K562 (cell line): ENCODE measurements at regions not wholly inside any gene's neighbourhood (a gene's known extent, or its start where the extent isn't known, plus 50 kb on each side); places are given as distances from the start of the nearest gene placed in this dataset.

ENCODE experiments used
- ATAC-seq: fragments of 200-7000 bp; cut with Tn5 transposase; 3 replicates; pipeline ENCODE4 v1.9.1; 2020; ENCODE audit warnings: moderate library complexity
- BruUV-seq: library from RNA; stranded (reverse); fragments of 400-500 nt; replicated peaks from 2 replicates; lab custom pipeline; 2021; lab: Mats Ljungman, UMichigan
- CTCF ChIA-PET: fragments of 300-600 bp; formaldehyde crosslinking; extraction: SDS; loops from one replicate; lab custom pipeline; 2021; ENCODE audit warnings: low intra/inter-chr PET ratio; lab: Yijun Ruan, JAX
- POLR2A ChIA-PET: fragments of 300-600, 350-650 bp; sonication (Branson Sonifier 250); formaldehyde crosslinking; extraction: SDS; loops from one replicate; lab custom pipeline; 2021; ENCODE audit warnings: antibody characterized with exemption, inconsistent platforms; lab: Yijun Ruan, JAX
- DNase-seq, 4 experiments: peaks; one replicate each; pipeline versions ENCODE4 v3.0.0 to v3.0.0-alpha.2; 2011 to 2018; ENCODE audit warnings: low spot score in 3 of 4, mixed read lengths in 3 of 4; ENCODE audit errors: extremely low read depth in 1 of 4
- FAIRE-seq: peaks from 2 replicates; lab custom pipeline; 2011; peaks lifted over from hg19 to GRCh38; lab: Jason Lieb, UNC
- H2AFZ ChIP-seq: 2 replicates; pipeline ENCODE4 v1.6.0; 2011; ENCODE audit warnings: low read depth, low read length, control low read depth, inconsistent platforms
- H3K27ac ChIP-seq: fragments of 200-600 bp; 3 replicates; pipeline ENCODE4 v1.8.0; 2011; ENCODE audit warnings: low read depth, mild to moderate bottlenecking, control low read depth, inconsistent platforms, low read length, moderate library complexity, mixed read lengths; ENCODE audit errors: extremely low read depth
- H3K27me3 ChIP-seq, 2 experiments: fragments of 300-600 bp in 1 of 2; 2 replicates in 1 of 2; 3 replicates in 1 of 2; pipeline versions ENCODE4 v1.6.0 to v1.8.0; 2011; ENCODE audit warnings: inconsistent platforms in 2 of 2, low read length in 2 of 2, mild to moderate bottlenecking in 1 of 2, mixed read lengths in 1 of 2, moderate library complexity in 1 of 2; ENCODE audit not compliant: control insufficient read depth in 2 of 2, insufficient read depth in 2 of 2
- H3K36me3 ChIP-seq: fragments of 300-600 bp; 3 replicates; pipeline ENCODE4 v1.8.0; 2011; ENCODE audit warnings: mild to moderate bottlenecking, low read length, inconsistent platforms; ENCODE audit not compliant: control insufficient read depth, insufficient read depth
- H3K4me1 ChIP-seq, 2 experiments: fragments of 200-600 bp in 1 of 2; replicated peaks in 1 of 2; 2 replicates in 1 of 2; 3 replicates in 1 of 2; pipeline versions ENCODE4 v1.5.1 to v1.8.0; 2011; ENCODE audit warnings: inconsistent platforms in 2 of 2, low read length in 2 of 2, mild to moderate bottlenecking in 1 of 2, mixed read lengths in 1 of 2, moderate library complexity in 1 of 2; ENCODE audit not compliant: control insufficient read depth in 2 of 2, insufficient read depth in 2 of 2
- H3K4me2 ChIP-seq: 2 replicates; pipeline ENCODE4 v1.6.1; 2011; ENCODE audit warnings: low read length, control low read depth, inconsistent platforms, mixed read lengths; ENCODE audit not compliant: insufficient read depth
- H3K4me3 ChIP-seq: fragments of 200-600 bp; sonication (generic), shearing (Covaris generic); 2 replicates; pipeline ENCODE4 v1.5.1; 2016; ENCODE audit warnings: control low read depth, inconsistent platforms
- H3K79me2 ChIP-seq: fragments of 200-600 bp; 3 replicates; pipeline ENCODE4 v1.8.0; 2011; ENCODE audit warnings: low read length, inconsistent platforms; ENCODE audit not compliant: control insufficient read depth, insufficient read depth
- H3K9ac ChIP-seq, 2 experiments: 2 replicates each; pipeline versions ENCODE4 v1.6.0 to v1.6.1; 2011; ENCODE audit warnings: low read depth in 2 of 2, low read length in 2 of 2, control low read depth in 1 of 2, inconsistent platforms in 1 of 2, mild to moderate bottlenecking in 1 of 2, mixed read lengths in 1 of 2; ENCODE audit not compliant: insufficient read depth in 1 of 2
- H3K9me1 ChIP-seq: one replicate; pipeline ENCODE4 v1.6.0; 2011; ENCODE audit warnings: inconsistent platforms, mild to moderate bottlenecking, low read length, moderate library complexity; ENCODE audit not compliant: control insufficient read depth, insufficient read depth
- H3K9me3 ChIP-seq: replicated peaks from 2 replicates; pipeline ENCODE4 v1.5.1; 2011; ENCODE audit warnings: low read depth, low read length, inconsistent platforms; ENCODE audit not compliant: control insufficient read depth, insufficient read depth
- H4K20me1 ChIP-seq: replicated peaks from 2 replicates; pipeline ENCODE4 v1.6.1; 2011; ENCODE audit warnings: low read length, inconsistent platforms, mixed read lengths; ENCODE audit not compliant: control insufficient read depth, insufficient read depth
- ARID3B ChIP-seq: fragments of 250-450 bp; sonication (Bioruptor Pico); IDR thresholded peaks from 2 replicates; pipeline ENCODE4 v1.4.0; 2020; ENCODE audit warnings: borderline replicate concordance
- EHMT2 ChIP-seq: fragments of 450-650 bp; IDR thresholded peaks from 2 replicates; pipeline ENCODE4 v1.6.1; 2018; ENCODE audit warnings: antibody characterized with exemption
- ILF3 ChIP-seq: fragments of 450-650 bp; IDR thresholded peaks from 2 replicates; pipeline ENCODE4 v1.6.1; 2018; ENCODE audit warnings: antibody characterized with exemption, mild to moderate bottlenecking, moderate library complexity, borderline replicate concordance
- KHSRP ChIP-seq: fragments of 450-650 bp; IDR thresholded peaks from 2 replicates; pipeline ENCODE4 v1.6.1; 2017
- KLF16 ChIP-seq: IDR thresholded peaks from 2 replicates; pipeline ENCODE4 v1.6.1; 2016; ENCODE audit warnings: antibody characterized with exemption
- POLR3A ChIP-seq: IDR thresholded peaks from 2 replicates; pipeline ENCODE4 v1.6.1; 2011; ENCODE audit warnings: borderline replicate concordance, mild to moderate bottlenecking, moderate library complexity; ENCODE audit not compliant: insufficient read length, insufficient read depth; ENCODE audit errors: extremely low read depth
- SMARCA5 ChIP-seq: fragments of 450-650 bp; IDR thresholded peaks from 2 replicates; pipeline ENCODE4 v1.6.1; 2016
- STAT5A ChIP-seq: IDR thresholded peaks from 2 replicates; pipeline ENCODE4 v1.6.1; 2012; ENCODE audit warnings: low read length, inconsistent platforms, borderline replicate concordance
- TARDBP ChIP-seq: fragments of 450-650 bp; IDR thresholded peaks from 2 replicates; pipeline ENCODE4 v1.6.1; 2016
- TRIM24 ChIP-seq, 2 experiments: fragments of 450-650 bp; IDR thresholded peaks; 2 replicates each; pipeline ENCODE4 v1.6.1; 2016
- XRCC5 ChIP-seq: fragments of 200-400 bp; formaldehyde crosslinking; IDR thresholded peaks from 2 replicates; pipeline ENCODE4 v1.6.1; 2017; ENCODE audit warnings: low read depth, mild to moderate bottlenecking, low read length
- ZNF133 ChIP-seq: fragments of 250-450 bp; sonication (Bioruptor Pico); IDR thresholded peaks from 2 replicates; pipeline ENCODE4 v1.4.0; 2020; ENCODE audit warnings: mild to moderate bottlenecking
- ZNF445 ChIP-seq: fragments of 250-450 bp; sonication (Bioruptor Pico); IDR thresholded peaks from 2 replicates; pipeline ENCODE4 v1.4.0; 2020; ENCODE audit warnings: low read depth, mild to moderate bottlenecking, moderate library complexity
- ZNF511 ChIP-seq: sonication (generic); formaldehyde crosslinking; IDR thresholded peaks from 2 replicates; pipeline ENCODE4 v1.8.0; 2022; ENCODE audit warnings: mild to moderate bottlenecking, missing genetic modification reagents
- ZNF717 ChIP-seq: fragments of 250-450 bp; sonication (Bioruptor Pico); IDR thresholded peaks from 2 replicates; pipeline ENCODE4 v1.5.0; 2021
- WGBS: fragments of 100-300 bp; shearing (Covaris generic); methylation state at CpG from one replicate; pipeline ENCODE4 v1.1.6; 2016; ENCODE audit warnings: low coverage, mixed read lengths; ENCODE audit not compliant: insufficient coverage; ENCODE audit errors: missing lambda C conversion rate; 5-methylcytosine and 5-hydroxymethylcytosine counted together
- in situ Hi-C: fragments of 300-500 bp; cut with MboI; formaldehyde crosslinking; loops from 4 replicates; pipeline ENCODE4 v1.15.0; 2018; ENCODE audit warnings: inconsistent platforms, mixed read lengths
- intact Hi-C: fragments of 100-400 bp; cut with micrococcal nuclease; formaldehyde crosslinking; loops from 2 replicates; pipeline ENCODE4 v1.14.2; 2022
- TF ChIP-seq, protein P1 (sequence below): sonication (generic); formaldehyde crosslinking; IDR thresholded peaks from 2 replicates; pipeline ENCODE4 v1.8.1; 2023; ENCODE audit warnings: mild to moderate bottlenecking, missing genetic modification reagents
- TF ChIP-seq, protein P2 (sequence below), 2 experiments: IDR thresholded peaks; 2 replicates each; pipeline ENCODE4 v1.6.1; 2012; ENCODE audit warnings: improper control_type of control experiment in 2 of 2, low read depth in 2 of 2, low read length in 2 of 2, borderline replicate concordance in 1 of 2
- TF ChIP-seq, protein P3 (sequence below): fragments of 450-650 bp; IDR thresholded peaks from 2 replicates; pipeline ENCODE4 v1.6.1; 2016; ENCODE audit warnings: borderline replicate concordance

DNA sequence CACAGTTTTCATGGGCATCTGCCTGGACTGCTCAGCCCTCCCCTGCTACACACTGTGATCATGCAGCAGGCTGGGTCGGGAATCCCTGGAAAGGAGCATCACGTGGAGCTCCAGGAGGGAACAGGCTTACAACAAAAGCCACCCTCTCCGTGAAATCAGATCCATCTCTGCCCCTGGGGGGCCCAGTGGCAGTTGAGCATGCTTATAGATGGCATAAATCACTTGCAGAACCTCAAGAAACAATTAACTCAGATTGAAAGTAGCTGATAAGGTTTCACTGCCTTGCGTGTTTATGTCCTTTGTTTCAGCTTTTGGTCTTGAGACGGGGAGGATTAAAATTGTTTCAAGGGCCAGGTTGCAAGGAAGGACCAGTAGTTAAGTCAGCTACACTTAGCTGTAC is 354.8 kb upstream of the MEIS1 start:
- 0% methylated on average over 5 of the region's 5 CpGs for WGBS
- Histone ChIP-seq H3K4me1 (no peaks in the 10 kb centered on the region), H2AFZ (no peak overlapping the region), H3K36me3 (no peaks in the 10 kb centered on the region), H3K27ac (no peak overlapping the region), H3K27me3 (0 out of 5 replicates have a peak, but pooled peaks cover 0 to 3% of the 10 kb centered on the region in 2 experiments), H3K9me1 (no peaks in the 10 kb centered on the region), H3K4me3 (no peak overlapping the region), H3K9me3 (no peaks in the 10 kb centered on the region), H3K9ac (no peak overlapping the region), H4K20me1 (no peaks in the 10 kb centered on the region), H3K4me2 (no peak overlapping the region), H3K79me2 (no peaks in the 10 kb centered on the region)
- in situ Hi-C loops (no loop called here), intact Hi-C loops (no loop called here)
- FAIRE-seq, result no peak
- ChIA-PET CTCF (no interaction called here), POLR2A (interaction anchor here (1.2 kb wide), 1 partner anchor 19 kb away, joined by 5 read pairs; no protein-coding TSS in a partner anchor)
- DNase-seq, result no peak
- ATAC-seq, result no peak
- no TSS peak for BruUV-seq
- TF ChIP-seq, protein P1, sequence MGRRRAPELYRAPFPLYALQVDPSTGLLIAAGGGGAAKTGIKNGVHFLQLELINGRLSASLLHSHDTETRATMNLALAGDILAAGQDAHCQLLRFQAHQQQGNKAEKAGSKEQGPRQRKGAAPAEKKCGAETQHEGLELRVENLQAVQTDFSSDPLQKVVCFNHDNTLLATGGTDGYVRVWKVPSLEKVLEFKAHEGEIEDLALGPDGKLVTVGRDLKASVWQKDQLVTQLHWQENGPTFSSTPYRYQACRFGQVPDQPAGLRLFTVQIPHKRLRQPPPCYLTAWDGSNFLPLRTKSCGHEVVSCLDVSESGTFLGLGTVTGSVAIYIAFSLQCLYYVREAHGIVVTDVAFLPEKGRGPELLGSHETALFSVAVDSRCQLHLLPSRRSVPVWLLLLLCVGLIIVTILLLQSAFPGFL (CRISPR knock-in tag), result no peak
- TF ChIP-seq, protein P2, sequence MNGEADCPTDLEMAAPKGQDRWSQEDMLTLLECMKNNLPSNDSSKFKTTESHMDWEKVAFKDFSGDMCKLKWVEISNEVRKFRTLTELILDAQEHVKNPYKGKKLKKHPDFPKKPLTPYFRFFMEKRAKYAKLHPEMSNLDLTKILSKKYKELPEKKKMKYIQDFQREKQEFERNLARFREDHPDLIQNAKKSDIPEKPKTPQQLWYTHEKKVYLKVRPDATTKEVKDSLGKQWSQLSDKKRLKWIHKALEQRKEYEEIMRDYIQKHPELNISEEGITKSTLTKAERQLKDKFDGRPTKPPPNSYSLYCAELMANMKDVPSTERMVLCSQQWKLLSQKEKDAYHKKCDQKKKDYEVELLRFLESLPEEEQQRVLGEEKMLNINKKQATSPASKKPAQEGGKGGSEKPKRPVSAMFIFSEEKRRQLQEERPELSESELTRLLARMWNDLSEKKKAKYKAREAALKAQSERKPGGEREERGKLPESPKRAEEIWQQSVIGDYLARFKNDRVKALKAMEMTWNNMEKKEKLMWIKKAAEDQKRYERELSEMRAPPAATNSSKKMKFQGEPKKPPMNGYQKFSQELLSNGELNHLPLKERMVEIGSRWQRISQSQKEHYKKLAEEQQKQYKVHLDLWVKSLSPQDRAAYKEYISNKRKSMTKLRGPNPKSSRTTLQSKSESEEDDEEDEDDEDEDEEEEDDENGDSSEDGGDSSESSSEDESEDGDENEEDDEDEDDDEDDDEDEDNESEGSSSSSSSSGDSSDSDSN (IDR thresholded peaks at IDR 0.05; ENCODE audit: borderline replicate concordance in 1 of 2, low read depth in 2 of 2, low read length in 2 of 2), result no peak
- TF ChIP-seq ZNF445 (CRISPR knock-in tag) (no peak), POLR3A (no peak), KHSRP (no peak), SMARCA5 (no peak), ZNF511 (no peak), KLF16 (no peak), EHMT2 (no peak), ZNF133 (CRISPR knock-in tag) (no peak), ARID3B (CRISPR knock-in tag) (no peak), ILF3 (no peak), XRCC5 (no peak), TARDBP (no peak), TRIM24 (IDR thresholded peaks at IDR 0.05) (no peak), STAT5A (no peak), ZNF717 (CRISPR knock-in tag) (no peak)
- TF ChIP-seq, protein P3, sequence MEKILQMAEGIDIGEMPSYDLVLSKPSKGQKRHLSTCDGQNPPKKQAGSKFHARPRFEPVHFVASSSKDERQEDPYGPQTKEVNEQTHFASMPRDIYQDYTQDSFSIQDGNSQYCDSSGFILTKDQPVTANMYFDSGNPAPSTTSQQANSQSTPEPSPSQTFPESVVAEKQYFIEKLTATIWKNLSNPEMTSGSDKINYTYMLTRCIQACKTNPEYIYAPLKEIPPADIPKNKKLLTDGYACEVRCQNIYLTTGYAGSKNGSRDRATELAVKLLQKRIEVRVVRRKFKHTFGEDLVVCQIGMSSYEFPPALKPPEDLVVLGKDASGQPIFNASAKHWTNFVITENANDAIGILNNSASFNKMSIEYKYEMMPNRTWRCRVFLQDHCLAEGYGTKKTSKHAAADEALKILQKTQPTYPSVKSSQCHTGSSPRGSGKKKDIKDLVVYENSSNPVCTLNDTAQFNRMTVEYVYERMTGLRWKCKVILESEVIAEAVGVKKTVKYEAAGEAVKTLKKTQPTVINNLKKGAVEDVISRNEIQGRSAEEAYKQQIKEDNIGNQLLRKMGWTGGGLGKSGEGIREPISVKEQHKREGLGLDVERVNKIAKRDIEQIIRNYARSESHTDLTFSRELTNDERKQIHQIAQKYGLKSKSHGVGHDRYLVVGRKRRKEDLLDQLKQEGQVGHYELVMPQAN, result no peak
